Left lung (tissue), 4 donors: ENCODE measurements at regions not wholly inside any gene's neighbourhood (a gene's known extent, or its start where the extent isn't known, plus 50 kb on each side); places are given as distances from the start of the nearest gene placed in this dataset.

Source experiments
- ATAC-seq: fragments of 200-7000 bp; cut with Tn5 transposase; one replicate; pipeline ENCODE4 v1.9.1; 2020; ENCODE audit warnings: moderate library complexity
- DNase-seq, 4 donors: peaks; one replicate each; pipeline ENCODE4 v3.0.0-alpha.2; 2013 to 2020
- H3K27ac ChIP-seq, 2 donors: fragments of 200-600 bp; sonication (generic) in 1 of 2; one replicate each; pipeline versions ENCODE4 v1.5.0 to v1.8.0; 2020 to 2021
- H3K27me3 ChIP-seq, 2 donors: fragments of 200-600 bp; sonication (generic) in 1 of 2; one replicate each; pipeline versions ENCODE4 v1.5.0 to v1.8.0; 2020 to 2021
- H3K36me3 ChIP-seq, 2 donors: fragments of 200-600 bp; sonication (generic) in 1 of 2; one replicate each; pipeline versions ENCODE4 v1.5.0 to v1.8.0; 2020 to 2021
- H3K4me1 ChIP-seq, 2 donors: fragments of 200-600 bp; one replicate each; pipeline ENCODE4 v1.8.0; 2021
- H3K4me3 ChIP-seq, 2 donors: fragments of 200-600 bp; sonication (generic) in 1 of 2; one replicate each; pipeline versions ENCODE4 v1.5.0 to v1.8.0; 2020 to 2021; ENCODE audit warnings: mild to moderate bottlenecking in 1 of 2
- H3K9me3 ChIP-seq, 2 donors: fragments of 200-600 bp; sonication (generic) in 1 of 2; one replicate each; pipeline versions ENCODE4 v1.5.0 to v1.8.0; 2020 to 2021
- intact Hi-C, 2 donors: fragments of 100-400 bp; cut with DNase I; formaldehyde crosslinking; loops; one replicate each; pipeline versions ENCODE4 v1.11.2 to v1.14.2; 2022
- TF ChIP-seq, protein P1 (sequence below), 2 donors: fragments of 200-600 bp; sonication (generic) in 1 of 2; IDR thresholded peaks; one replicate each; pipeline versions ENCODE4 v1.5.0 to v1.8.0; 2021; ENCODE audit warnings: antibody characterized with exemption in 2 of 2
- donor health status: DM: no; HTN: yes; CAD: no.
- donor health status: DM: no; HTN: no; CAD: no.

DNA sequence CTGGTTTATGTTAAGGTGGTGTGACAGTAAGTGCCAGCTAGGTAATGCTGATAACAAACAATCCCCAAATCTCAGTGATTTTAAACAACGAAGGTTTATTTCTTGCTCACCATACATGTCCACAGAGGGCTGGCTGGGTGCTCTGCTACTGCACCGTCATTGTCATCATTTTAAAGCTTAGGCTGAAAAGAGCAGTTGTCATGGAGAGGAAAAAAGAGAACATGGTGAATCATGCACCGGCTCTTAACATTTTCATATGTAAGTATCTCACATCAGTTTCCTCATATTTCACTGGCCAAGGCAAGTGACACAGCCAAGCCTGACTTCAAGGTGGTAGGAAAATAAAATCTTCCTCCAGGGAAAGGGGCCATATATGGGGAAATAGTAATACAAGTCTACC lies 746.9 kb downstream of the SORCS3 start:
- no peaks in the 10 kb centered on the region for H3K36me3 ChIP-seq
- DNase-seq (no peak), ATAC-seq (no peak)
- TF ChIP-seq, protein P1, sequence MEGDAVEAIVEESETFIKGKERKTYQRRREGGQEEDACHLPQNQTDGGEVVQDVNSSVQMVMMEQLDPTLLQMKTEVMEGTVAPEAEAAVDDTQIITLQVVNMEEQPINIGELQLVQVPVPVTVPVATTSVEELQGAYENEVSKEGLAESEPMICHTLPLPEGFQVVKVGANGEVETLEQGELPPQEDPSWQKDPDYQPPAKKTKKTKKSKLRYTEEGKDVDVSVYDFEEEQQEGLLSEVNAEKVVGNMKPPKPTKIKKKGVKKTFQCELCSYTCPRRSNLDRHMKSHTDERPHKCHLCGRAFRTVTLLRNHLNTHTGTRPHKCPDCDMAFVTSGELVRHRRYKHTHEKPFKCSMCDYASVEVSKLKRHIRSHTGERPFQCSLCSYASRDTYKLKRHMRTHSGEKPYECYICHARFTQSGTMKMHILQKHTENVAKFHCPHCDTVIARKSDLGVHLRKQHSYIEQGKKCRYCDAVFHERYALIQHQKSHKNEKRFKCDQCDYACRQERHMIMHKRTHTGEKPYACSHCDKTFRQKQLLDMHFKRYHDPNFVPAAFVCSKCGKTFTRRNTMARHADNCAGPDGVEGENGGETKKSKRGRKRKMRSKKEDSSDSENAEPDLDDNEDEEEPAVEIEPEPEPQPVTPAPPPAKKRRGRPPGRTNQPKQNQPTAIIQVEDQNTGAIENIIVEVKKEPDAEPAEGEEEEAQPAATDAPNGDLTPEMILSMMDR (IDR thresholded peaks at IDR 0.05) = no peak
- H3K4me3 ChIP-seq = no peak overlapping the region
- intact Hi-C loops = no loop called here
- H3K4me1 ChIP-seq = no peaks in the 10 kb centered on the region
- peaks cover 0 to 6% of the 10 kb centered on the region in 2 donors for H3K9me3 ChIP-seq
- no peaks in the 10 kb centered on the region for H3K27me3 ChIP-seq
- H3K27ac ChIP-seq = no peak overlapping the region

DNA sequence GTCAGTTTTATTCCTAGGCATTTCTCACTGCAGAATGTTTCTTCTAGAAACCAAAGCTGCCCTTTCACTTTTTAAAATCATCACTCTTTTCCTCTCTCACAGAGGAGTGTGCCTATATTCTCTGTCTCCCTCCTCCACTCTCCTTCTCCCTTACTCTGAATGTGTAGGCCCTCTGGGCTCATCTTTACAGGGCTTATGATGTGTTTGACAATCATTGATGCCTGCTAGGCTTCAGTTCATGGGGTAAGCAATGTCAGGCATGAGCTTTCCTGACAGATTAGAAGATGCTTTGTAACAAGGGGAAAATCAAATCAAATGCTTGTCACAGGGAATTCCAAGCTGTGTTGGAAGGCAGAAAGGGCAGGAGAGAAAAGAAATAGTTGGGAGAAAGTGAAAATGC lies 742.9 kb downstream of the SORCS3 start:
- H3K9me3 ChIP-seq = peaks cover 0 to 6% of the 10 kb centered on the region in 2 donors
- no peaks in the 10 kb centered on the region for H3K4me1 ChIP-seq
- intact Hi-C loops = no loop called here
- H3K27ac ChIP-seq = no peak overlapping the region
- no peaks in the 10 kb centered on the region for H3K27me3 ChIP-seq
- no peak for DNase-seq
- no peak overlapping the region for H3K4me3 ChIP-seq
- TF ChIP-seq, protein P1 (IDR thresholded peaks at IDR 0.05) = no peak
- ATAC-seq = no peak
- H3K36me3 ChIP-seq = no peaks in the 10 kb centered on the region

DNA sequence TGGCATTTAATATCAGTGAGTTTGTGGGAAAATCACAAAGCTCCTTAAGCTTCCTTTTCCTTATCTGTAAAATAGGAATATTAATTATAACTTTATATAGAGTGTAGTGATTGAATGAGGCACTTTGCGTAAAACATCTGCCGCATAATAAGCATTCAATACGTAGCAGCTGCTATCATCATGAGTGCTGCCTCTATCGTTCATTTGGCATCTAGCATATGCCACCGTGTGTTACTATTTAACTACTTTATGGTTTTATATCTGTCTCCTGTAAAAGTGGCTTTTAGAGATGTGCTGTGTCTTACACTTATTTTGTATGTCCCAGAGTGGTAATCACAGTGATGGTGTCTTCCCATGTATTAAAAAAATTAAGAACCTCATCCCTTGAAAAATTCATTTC lies 729.6 kb downstream of the SORCS3 start:
- intact Hi-C loops = no loop called here
- Histone ChIP-seq H3K4me1 (no peaks in the 10 kb centered on the region), H3K9me3 (peaks cover 0 to 6% of the 10 kb centered on the region in 2 donors), H3K27me3 (no peaks in the 10 kb centered on the region), H3K36me3 (no peaks in the 10 kb centered on the region), H3K4me3 (no peak overlapping the region), H3K27ac (no peak overlapping the region)
- ATAC-seq (no peak), DNase-seq (no peak)
- TF ChIP-seq, protein P1 (IDR thresholded peaks at IDR 0.05) = no peak

DNA sequence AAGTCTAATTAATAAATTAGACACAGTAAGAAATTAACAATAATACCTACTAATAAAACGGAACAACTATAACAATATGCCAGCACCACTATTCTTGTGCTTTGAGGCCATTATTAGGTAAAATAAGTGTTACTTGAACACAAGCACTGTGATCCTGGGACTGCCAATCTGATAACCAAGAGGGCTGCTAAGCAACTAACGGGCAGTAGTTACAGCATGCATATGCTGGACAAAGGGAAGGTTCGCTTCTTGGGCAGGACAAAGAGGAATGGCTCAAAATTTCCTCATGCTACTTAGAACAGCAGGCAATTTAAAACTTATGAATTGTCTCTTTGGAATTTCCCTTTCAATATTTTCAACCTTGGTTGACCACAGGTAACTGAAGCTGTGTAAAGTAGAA lies 718.6 kb downstream of the SORCS3 start:
- H3K27me3 ChIP-seq = no peaks in the 10 kb centered on the region
- H3K4me3 ChIP-seq = no peak overlapping the region
- ATAC-seq (no peak), DNase-seq (peak in 1 of 4 donors; percentile 26)
- H3K9me3 ChIP-seq = peaks cover 0 to 30% of the 10 kb centered on the region in 2 donors
- no peaks in the 10 kb centered on the region for H3K36me3 ChIP-seq
- no peak overlapping the region for H3K27ac ChIP-seq
- no peaks in the 10 kb centered on the region for H3K4me1 ChIP-seq
- TF ChIP-seq, protein P1 (IDR thresholded peaks at IDR 0.05) = no peak
- intact Hi-C loops = no loop called here

DNA sequence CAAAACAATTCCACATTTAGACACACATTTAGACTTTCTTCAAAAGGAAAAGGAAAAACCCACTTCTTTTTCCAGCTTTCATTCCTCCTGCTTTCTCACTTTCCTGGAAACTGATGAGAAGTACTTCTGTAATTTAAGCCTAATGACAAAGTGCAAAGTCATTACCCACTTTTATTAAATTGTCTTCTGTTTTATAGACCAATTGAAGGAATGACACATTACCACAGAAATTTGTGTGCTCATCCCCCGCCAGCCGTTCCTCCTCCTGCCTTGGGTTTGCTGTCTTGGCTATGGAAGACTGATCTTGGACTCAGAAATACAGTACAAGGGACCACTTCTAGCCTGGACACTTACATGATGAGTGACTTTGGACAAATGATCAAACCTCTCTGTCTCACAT lies 717.8 kb downstream of the SORCS3 start:
- H3K27me3 ChIP-seq = no peaks in the 10 kb centered on the region
- peak in 2 of 4 donors; percentile 2 to 3 for DNase-seq

More for the DNA sequence above, 717.8 kb downstream of the SORCS3 start:
- TF ChIP-seq, protein P1 (IDR thresholded peaks at IDR 0.05) = no peak
- H3K9me3 ChIP-seq = peaks cover 0 to 25% of the 10 kb centered on the region in 2 donors
- no peak for ATAC-seq
- intact Hi-C loops = no loop called here
- H3K36me3 ChIP-seq = no peaks in the 10 kb centered on the region
- no peaks in the 10 kb centered on the region for H3K4me1 ChIP-seq
- H3K4me3 ChIP-seq = no peak overlapping the region
- H3K27ac ChIP-seq = no peak overlapping the region
